Activated gamma-delta T cell treated with anti-CD3 and anti-CD28 coated beads, Interleukin-2, amount 50 U/mL, for 16 hours (primary cell): ENCODE measurements at regions not wholly inside any gene's neighbourhood (a gene's known extent, or its start where the extent isn't known, plus 50 kb on each side); places are given as distances from the start of the nearest gene placed in this dataset.
A peak's percentile ranks its signal among the peaks of the same experiment; 100 is the strongest.

Source experiments
- DNase-seq: peaks from one replicate; pipeline ENCODE4 v3.0.0-alpha.2; 2020; ENCODE audit warnings: low read depth

GRCh38 chr9:129383561-129384490, 205.8 kb upstream of the IER5L start:
- DNase-seq: peak; percentile 46

GRCh38 chr9:129383019-129383560, 205.0 kb upstream of the IER5L start:
- no peak for DNase-seq

DNA sequence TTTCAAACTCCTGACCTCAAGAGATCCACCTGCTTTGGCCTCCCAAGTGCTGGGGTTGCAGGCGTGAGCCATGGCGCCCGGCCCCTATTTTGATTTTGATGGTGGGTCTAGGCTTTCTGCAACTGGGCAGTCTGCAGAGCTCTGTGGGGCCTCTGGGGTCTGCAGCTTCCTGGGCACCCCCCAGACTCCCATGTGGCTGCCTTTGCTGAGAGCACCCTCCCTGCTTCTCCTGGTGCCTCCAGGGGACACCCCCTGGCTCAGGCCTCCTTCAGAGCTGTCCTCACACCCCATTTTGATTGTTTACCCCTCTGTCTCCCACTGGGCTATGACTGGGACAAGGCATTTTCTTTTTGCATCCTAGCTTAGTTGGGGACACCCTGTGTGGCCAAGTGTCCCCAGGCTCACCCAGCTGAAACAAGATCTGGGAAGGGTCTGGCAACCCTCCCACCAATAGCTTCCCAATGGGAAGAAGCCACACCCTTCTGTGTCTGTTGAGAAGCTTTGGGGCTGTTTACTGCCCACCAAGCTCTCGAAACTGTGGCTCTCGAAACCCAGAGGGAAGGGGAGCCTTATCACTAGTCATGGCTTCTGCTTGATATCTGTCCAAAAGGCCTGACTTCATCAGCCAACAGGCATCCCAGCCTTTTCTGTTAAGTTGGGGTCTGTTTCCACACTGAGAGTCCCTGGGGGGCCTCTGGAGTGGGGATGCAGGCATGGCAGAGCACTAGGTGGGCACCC, 204.4 kb upstream of the IER5L start:
- DNase-seq: no peak

DNA sequence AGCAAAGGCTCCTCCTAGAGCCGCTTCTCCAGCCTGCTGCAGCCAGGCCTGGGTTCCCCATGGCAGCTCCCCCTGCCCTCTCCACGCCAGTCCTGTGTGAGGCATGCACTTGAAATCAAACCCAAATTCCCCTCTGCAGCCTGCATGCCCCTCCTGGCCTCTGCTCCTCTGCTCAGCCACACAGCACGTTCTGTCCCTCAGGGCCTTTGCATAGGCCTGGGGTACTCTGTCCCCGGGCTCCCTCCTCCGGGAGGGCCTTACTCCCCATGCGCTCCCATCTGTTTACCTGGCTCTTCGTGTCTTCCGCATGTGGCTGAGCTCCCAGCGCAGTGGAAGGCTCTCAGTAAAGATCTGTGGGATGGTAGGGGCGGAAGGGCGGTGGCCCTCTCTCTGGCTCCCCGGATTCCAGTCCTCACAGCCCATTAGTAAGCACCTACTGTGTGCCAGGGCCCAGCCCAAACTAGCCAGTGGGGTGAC, 203.5 kb upstream of the IER5L start:
- DNase-seq: no peak

DNA sequence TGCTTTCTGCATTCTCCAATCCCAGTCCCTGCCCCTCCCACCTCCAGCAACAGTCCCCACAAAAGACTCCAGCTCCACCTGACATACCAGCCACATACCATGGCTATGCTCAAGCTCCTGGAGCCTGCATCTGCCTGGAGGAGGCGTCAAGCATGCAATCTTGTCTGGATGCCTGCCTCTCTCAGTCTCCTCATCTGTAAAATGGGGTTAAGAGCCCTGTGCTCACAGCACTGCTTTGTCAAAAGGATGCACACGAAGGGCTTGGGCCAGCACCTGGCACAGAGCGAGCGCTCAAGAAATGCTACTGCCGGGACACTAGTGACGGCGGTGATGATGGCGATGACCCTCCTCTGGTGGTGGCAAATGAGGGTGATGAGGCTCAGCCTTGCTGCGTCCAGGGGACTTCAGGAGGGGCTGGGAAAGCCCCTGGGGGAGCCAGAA, 202.9 kb upstream of the IER5L start:
- DNase-seq: no peak

DNA sequence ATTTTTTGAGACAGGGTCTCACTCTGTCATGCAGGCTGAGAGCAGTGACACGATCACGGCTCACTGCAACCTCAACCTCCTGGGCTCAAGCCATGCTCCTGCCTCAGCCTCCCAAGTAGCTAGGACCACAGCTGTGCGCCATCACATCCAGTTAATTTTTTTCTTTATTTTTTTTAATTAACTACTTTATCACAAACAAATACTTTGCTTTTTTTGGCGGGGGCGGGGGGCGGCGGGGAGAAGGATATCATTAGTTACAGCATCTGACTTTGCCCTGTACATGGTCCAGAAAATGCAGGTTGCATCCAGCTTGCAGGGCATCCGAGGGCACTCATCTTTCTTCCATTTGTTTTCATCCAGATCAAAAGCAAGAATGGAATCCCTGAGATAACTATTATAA, 201.8 kb upstream of the IER5L start:
- no peak for DNase-seq

GRCh38 chr9:129379181-129379836, 201.2 kb upstream of the IER5L start:
- DNase-seq: no peak

- no peak for DNase-seq
Measured at GRCh38 chr9:129377931-129378661, 200.0 kb upstream of the IER5L start.

- no peak for DNase-seq
Measured at GRCh38 chr9:129377181-129377580, 199.1 kb upstream of the IER5L start.

DNA sequence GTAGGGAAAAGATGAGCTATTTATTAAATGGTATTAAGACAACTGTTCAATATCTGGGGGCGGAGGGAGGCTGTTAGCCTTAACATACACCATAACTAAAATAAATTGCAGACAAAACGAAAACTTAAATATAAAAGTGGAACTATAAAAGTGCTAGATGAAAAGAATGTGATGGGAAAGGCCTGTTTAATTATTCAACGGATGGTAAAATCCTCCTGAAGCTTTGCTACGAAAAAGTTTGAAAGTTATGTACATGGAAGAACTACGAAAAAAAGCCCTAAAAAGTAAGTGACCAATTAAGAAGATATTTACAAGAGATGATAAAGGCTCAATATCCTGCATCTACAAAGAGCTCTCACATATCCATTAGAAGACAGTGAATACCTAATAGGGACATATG, 197.8 kb upstream of the IER5L start:
- no peak for DNase-seq

DNA sequence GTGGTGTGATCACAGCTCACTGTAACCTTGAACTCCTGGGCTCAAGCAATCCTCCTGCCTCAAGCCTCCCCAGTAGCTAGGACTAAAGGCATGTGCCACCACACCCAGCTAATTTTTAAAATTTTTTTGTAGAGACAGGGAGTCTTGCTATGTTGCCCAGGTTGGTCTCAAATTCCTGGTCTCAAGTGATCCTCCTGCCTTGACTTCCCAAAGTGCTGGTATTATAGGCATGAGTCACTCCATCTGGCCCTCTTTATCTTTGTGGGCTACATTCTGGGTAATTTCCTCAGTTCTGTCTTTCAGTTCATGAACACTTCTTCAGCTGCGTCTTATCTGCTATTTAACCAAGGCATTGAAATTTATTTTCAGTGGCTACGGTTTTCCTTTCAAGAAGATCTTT, 196.6 kb upstream of the IER5L start:
- DNase-seq: no peak

DNA sequence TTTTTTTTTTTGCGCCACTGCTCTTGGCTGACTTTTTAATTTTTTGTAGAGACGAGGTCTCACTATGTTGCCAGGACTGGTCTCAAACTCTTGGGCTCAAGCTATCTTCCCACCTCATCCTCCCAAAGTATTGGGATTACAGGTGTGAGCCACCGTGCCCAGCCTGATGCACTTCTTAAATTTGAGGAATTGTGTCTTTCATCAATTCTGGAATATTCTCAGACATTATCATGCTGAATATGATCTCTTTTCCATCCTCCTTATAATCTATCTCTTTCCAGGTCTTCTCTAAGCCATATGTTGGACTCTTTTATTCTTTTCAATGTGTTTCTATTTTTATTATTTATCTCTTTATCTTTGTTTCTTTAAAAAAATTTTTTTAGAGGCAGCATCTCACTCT, 196.2 kb upstream of the IER5L start:
- DNase-seq: no peak

DNA sequence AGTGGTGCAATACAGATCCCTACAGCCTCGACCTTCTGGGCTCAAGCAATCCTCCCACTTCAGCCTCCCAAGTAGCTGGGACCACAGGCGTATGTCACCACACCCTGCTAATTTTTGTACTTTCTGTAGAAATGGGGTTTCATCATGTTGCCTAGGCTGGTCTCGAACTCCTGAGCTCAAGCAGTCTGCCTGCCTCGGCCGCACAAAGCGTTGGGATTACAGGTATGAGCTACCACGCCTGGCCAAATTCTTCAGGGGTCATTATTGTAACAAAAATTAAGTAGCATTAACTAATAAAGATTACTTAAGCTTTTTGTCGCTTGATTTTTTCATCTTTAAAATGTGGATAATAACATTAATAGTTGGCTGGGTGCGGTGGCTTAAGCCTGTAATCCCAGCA, 195.3 kb upstream of the IER5L start:
- no peak for DNase-seq

GRCh38 chr9:129370770-129371169, 192.7 kb upstream of the IER5L start:
- no peak for DNase-seq

DNA sequence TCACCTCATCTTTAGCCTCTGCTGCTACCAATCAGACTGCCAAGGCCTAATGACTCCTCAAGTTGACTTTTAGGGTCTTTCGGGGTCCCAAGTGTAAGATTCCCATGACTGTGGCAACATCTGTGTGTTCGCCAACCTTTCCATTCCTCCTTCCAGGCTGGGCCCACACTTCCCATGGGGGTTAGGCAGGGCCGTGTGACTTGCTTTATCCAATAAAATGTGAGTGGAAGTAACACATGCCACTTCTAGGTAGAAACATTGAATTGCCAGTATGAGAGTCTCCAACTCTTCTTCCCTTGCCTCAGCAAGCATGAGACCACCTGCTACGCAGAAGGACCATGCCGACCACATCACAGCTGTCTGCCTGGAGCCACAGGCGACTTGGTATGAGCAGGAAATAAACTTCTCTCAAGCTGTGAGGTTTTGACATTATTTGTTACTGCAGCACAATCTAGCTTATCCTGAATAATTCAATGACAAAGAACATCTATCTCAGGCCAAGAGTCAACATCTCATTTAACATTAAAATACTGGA, 190.4 kb upstream of the IER5L start:
- DNase-seq: no peak

DNA sequence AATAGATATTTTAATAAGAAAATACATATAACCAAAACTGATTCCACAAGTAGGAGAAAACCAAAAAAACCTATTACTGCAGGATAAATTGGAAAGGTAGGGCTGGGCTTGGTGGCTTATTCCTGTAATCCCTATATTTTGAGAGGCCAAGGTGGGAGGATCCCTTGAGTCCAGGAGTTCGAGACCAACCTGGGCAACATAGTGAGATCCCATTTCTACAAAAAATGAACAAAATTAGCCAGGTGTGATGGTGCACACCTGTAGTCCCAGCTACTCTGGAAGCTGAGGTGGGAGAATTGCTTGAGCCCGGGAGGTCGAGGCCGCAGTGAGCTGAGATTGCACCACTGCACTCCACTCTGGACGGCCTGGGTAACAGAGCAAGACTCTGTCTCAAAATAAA, 189.2 kb upstream of the IER5L start:
- DNase-seq: no peak

DNA sequence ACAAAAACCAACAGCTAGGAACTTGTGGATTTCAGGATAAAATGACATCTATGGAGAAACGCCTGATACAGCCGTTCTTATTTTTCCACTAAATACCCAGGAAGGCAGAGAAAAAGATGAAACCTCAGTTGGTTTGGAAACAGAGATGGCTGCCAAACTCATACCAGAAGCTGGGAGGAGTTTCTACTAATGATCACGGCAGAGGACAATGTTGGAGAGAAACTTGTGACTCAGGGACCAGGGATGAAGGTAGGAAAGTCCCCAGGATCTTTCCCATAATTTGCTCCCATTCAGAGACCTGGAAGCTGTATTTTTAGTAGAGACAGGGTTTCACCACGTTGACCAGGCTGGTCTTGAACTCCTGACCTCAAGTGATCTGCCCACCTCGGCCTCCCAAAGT, 187.1 kb upstream of the IER5L start:
- DNase-seq: no peak

GRCh38 chr9:129363216-129363873, 185.3 kb upstream of the IER5L start:
- DNase-seq: no peak

- DNase-seq: no peak
Measured at GRCh38 chr9:129362287-129363000, 184.4 kb upstream of the IER5L start.

- no peak for DNase-seq
Measured at GRCh38 chr9:129361196-129361595, 183.1 kb upstream of the IER5L start.
